ENCODE measurements at regions not wholly inside any gene's neighbourhood (a gene's known extent, or its start where the extent isn't known, plus 50 kb on each side); places are given as distances from the start of the nearest gene placed in this dataset.
A peak's percentile ranks its signal among the peaks of the same experiment; 100 is the strongest.

GRCh38 chr5:74239261-74239660 is 401.3 kb downstream of the ENC1 start:
- Mint-ChIP-seq H3K36me3 (ENCODE audit: low read depth) (no peaks in the 10 kb centered on the region), H3K27me3 (ENCODE audit: low read depth) (no peaks in the 10 kb centered on the region), H3K9me3 (ENCODE audit: low read depth) (no peaks in the 10 kb centered on the region), H3K4me3 (ENCODE audit: unreplicated experiment) (no peak overlapping the region), H3K4me1 (ENCODE audit: low read depth) (peaks cover 18% of the 10 kb centered on the region), H3K27ac (ENCODE audit: unreplicated experiment) (no peak overlapping the region)
- no peak for TF ChIP-seq CTCF (IDR thresholded peaks at IDR 0.05)
- no peak for DNase-seq (ENCODE audit: low spot score)

DNA sequence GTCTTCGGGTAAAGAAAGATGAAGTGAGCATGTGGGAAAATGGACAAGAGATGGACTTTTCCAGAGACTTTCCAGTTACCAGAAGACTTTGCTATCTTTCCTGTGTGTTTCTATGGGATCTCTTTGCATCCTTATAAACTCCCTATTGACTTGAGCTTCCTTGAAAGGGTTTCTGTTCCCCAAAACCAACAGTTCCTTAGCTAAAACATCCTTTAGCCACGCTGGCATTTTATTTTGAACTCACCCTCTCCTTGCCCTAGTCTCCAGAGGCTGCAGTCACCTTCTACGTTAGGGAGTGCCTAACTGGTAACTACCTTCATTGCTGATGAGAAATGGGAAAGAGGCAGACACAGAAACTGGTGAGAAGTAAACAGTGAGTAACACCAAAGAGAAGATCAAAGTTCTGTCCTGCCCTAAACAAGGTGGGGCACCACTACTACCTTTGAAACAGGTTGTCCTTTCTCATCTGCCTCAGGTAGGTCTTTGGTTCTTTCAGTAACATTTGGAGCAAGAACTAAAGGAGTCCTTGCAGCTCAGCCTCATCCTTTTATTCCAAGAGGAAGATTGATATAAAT is 402.9 kb downstream of the ENC1 start:
- Mint-ChIP-seq H3K4me3 (ENCODE audit: unreplicated experiment) (no peak overlapping the region), H3K36me3 (ENCODE audit: low read depth) (no peaks in the 10 kb centered on the region), H3K9me3 (ENCODE audit: low read depth) (peaks cover 2% of the 10 kb centered on the region), H3K27ac (ENCODE audit: unreplicated experiment) (no peak overlapping the region), H3K27me3 (ENCODE audit: low read depth) (no peaks in the 10 kb centered on the region), H3K4me1 (ENCODE audit: low read depth) (peaks cover 28% of the 10 kb centered on the region)
- TF ChIP-seq CTCF (IDR thresholded peaks at IDR 0.05) = no peak
- no peak for DNase-seq (ENCODE audit: low spot score)

GRCh38 chr5:74235552-74235951 is 405.0 kb downstream of the ENC1 start:
- H3K9me3 Mint-ChIP-seq (ENCODE audit: low read depth) = peaks cover 2% of the 10 kb centered on the region
- no peak overlapping the region for H3K4me3 Mint-ChIP-seq (ENCODE audit: unreplicated experiment)
- no peak for TF ChIP-seq CTCF (IDR thresholded peaks at IDR 0.05)
- peaks cover 42% of the 10 kb centered on the region for H3K4me1 Mint-ChIP-seq (ENCODE audit: low read depth)
- no peaks in the 10 kb centered on the region for H3K27me3 Mint-ChIP-seq (ENCODE audit: low read depth)
- no peak for DNase-seq (ENCODE audit: low spot score)
- peak overlapping the region; percentile 10 for H3K27ac Mint-ChIP-seq (ENCODE audit: unreplicated experiment)
- no peaks in the 10 kb centered on the region for H3K36me3 Mint-ChIP-seq (ENCODE audit: low read depth)

GRCh38 chr5:74233571-74233970 is 407.0 kb downstream of the ENC1 start:
- peak overlapping the region; percentile 20 for H3K27ac Mint-ChIP-seq (ENCODE audit: unreplicated experiment)
- no peak for DNase-seq (ENCODE audit: low spot score)

GRCh38 chr5:74233091-74233490 is 407.4 kb downstream of the ENC1 start:
- peaks cover 42% of the 10 kb centered on the region for H3K4me1 Mint-ChIP-seq (ENCODE audit: low read depth)

More at GRCh38 chr5:74233571-74233970, 407.0 kb downstream of the ENC1 start:
- peaks cover 42% of the 10 kb centered on the region for H3K4me1 Mint-ChIP-seq (ENCODE audit: low read depth)
- no peak overlapping the region for H3K4me3 Mint-ChIP-seq (ENCODE audit: unreplicated experiment)
- peaks cover 2% of the 10 kb centered on the region for H3K9me3 Mint-ChIP-seq (ENCODE audit: low read depth)
- H3K36me3 Mint-ChIP-seq (ENCODE audit: low read depth) = no peaks in the 10 kb centered on the region
- TF ChIP-seq CTCF (IDR thresholded peaks at IDR 0.05) = no peak
- H3K27me3 Mint-ChIP-seq (ENCODE audit: low read depth) = no peaks in the 10 kb centered on the region

More at GRCh38 chr5:74233091-74233490, 407.4 kb downstream of the ENC1 start:
- Mint-ChIP-seq H3K9me3 (ENCODE audit: low read depth) (peaks cover 2% of the 10 kb centered on the region), H3K27ac (ENCODE audit: unreplicated experiment) (peak overlapping the region; percentile 20), H3K4me3 (ENCODE audit: unreplicated experiment) (no peak overlapping the region), H3K36me3 (ENCODE audit: low read depth) (no peaks in the 10 kb centered on the region), H3K27me3 (ENCODE audit: low read depth) (no peaks in the 10 kb centered on the region)
- DNase-seq (ENCODE audit: low spot score) = no peak
- no peak for TF ChIP-seq CTCF (IDR thresholded peaks at IDR 0.05)
